ENCODE measurements at regions not wholly inside any gene's neighbourhood (a gene's known extent, or its start where the extent isn't known, plus 50 kb on each side); places are given as distances from the start of the nearest gene placed in this dataset.

- no peak for TF ChIP-seq CTCF (IDR thresholded peaks at IDR 0.05; ENCODE audit: control extremely low read depth, extremely low read depth)
- Histone ChIP-seq H3K27me3 (ENCODE audit: control insufficient read depth in 3 of 3, insufficient read depth in 3 of 3, low read length in 2 of 3) (peaks cover 0 to 10% (median 9%) of the 10 kb centered on the region in 3 donors), H3K4me1 (ENCODE audit: control insufficient read depth in 5 of 5, insufficient read depth in 5 of 5, low read length in 5 of 5) (peaks cover 0 to 15% (median 0%) of the 10 kb centered on the region in 5 donors), H3K36me3 (ENCODE audit: control insufficient read depth in 4 of 4, insufficient read depth in 4 of 4, low read length in 4 of 4) (no peaks in the 10 kb centered on the region), H3K9me3 (ENCODE audit: control insufficient read depth in 4 of 4, insufficient read depth in 3 of 4, low read length in 3 of 4) (peaks cover 0 to 2% (median 0%) of the 10 kb centered on the region in 4 donors), H3K4me3 (no peak overlapping the region), H3K27ac (ENCODE audit: low read depth in 1 of 2, low read length in 1 of 2) (no peak overlapping the region), H3K9ac (ENCODE audit: insufficient read depth in 1 of 2, low read length in 2 of 2) (no peak overlapping the region)
- ATAC-seq (ENCODE audit: insufficient read depth, low FRiP score), result no peak
- no peak for DNase-seq
Observed at GRCh38 chrX:68919707-68920106, 90.9 kb downstream of the EFNB1 start.

- H3K9ac ChIP-seq (ENCODE audit: insufficient read depth in 1 of 2, low read length in 2 of 2), result no peak overlapping the region
- H3K27ac ChIP-seq (ENCODE audit: low read depth in 1 of 2, low read length in 1 of 2), result no peak overlapping the region
- no peak overlapping the region for H3K4me3 ChIP-seq
- H3K9me3 ChIP-seq (ENCODE audit: control insufficient read depth in 4 of 4, insufficient read depth in 3 of 4, low read length in 3 of 4), result peaks cover 0 to 2% (median 0%) of the 10 kb centered on the region in 4 donors
- 59 to 93% methylated on average over 2 of the region's 2 CpGs for WGBS, 2 donors
- H3K4me1 ChIP-seq (ENCODE audit: control insufficient read depth in 5 of 5, insufficient read depth in 5 of 5, low read length in 5 of 5), result peaks cover 0 to 15% (median 0%) of the 10 kb centered on the region in 5 donors
- H3K27me3 ChIP-seq (ENCODE audit: control insufficient read depth in 3 of 3, insufficient read depth in 3 of 3, low read length in 2 of 3), result peaks cover 0 to 10% (median 9%) of the 10 kb centered on the region in 3 donors
- H3K36me3 ChIP-seq (ENCODE audit: control insufficient read depth in 4 of 4, insufficient read depth in 4 of 4, low read length in 4 of 4), result no peaks in the 10 kb centered on the region
- ATAC-seq (ENCODE audit: insufficient read depth, low FRiP score), result no peak
- no peak for TF ChIP-seq CTCF (IDR thresholded peaks at IDR 0.05; ENCODE audit: control extremely low read depth, extremely low read depth)
- DNase-seq, result no peak
Observed at GRCh38 chrX:68918202-68918601, 89.4 kb downstream of the EFNB1 start.

GRCh38 chrX:68917799-68918198 is 89.0 kb downstream of the EFNB1 start:
- Histone ChIP-seq H3K27ac (ENCODE audit: low read depth in 1 of 2, low read length in 1 of 2) (no peak overlapping the region), H3K4me3 (no peak overlapping the region), H3K9me3 (ENCODE audit: control insufficient read depth in 4 of 4, insufficient read depth in 3 of 4, low read length in 3 of 4) (peaks cover 0 to 2% (median 0%) of the 10 kb centered on the region in 4 donors), H3K4me1 (ENCODE audit: control insufficient read depth in 5 of 5, insufficient read depth in 5 of 5, low read length in 5 of 5) (peaks cover 0 to 16% (median 0%) of the 10 kb centered on the region in 5 donors), H3K36me3 (ENCODE audit: control insufficient read depth in 4 of 4, insufficient read depth in 4 of 4, low read length in 4 of 4) (no peaks in the 10 kb centered on the region), H3K9ac (ENCODE audit: insufficient read depth in 1 of 2, low read length in 2 of 2) (no peak overlapping the region), H3K27me3 (ENCODE audit: control insufficient read depth in 3 of 3, insufficient read depth in 3 of 3, low read length in 2 of 3) (peaks cover 0 to 10% (median 9%) of the 10 kb centered on the region in 3 donors)
- TF ChIP-seq CTCF (IDR thresholded peaks at IDR 0.05; ENCODE audit: control extremely low read depth, extremely low read depth), result no peak
- DNase-seq (no peak), ATAC-seq (ENCODE audit: insufficient read depth, low FRiP score) (no peak)

GRCh38 chrX:68916891-68917290 is 88.1 kb downstream of the EFNB1 start:
- Histone ChIP-seq H3K9me3 (ENCODE audit: control insufficient read depth in 4 of 4, insufficient read depth in 3 of 4, low read length in 3 of 4) (no peaks in the 10 kb centered on the region), H3K4me1 (ENCODE audit: control insufficient read depth in 5 of 5, insufficient read depth in 5 of 5, low read length in 5 of 5) (peaks cover 0 to 21% (median 0%) of the 10 kb centered on the region in 5 donors), H3K27ac (ENCODE audit: low read depth in 1 of 2, low read length in 1 of 2) (no peak overlapping the region), H3K27me3 (ENCODE audit: control insufficient read depth in 3 of 3, insufficient read depth in 3 of 3, low read length in 2 of 3) (peaks cover 0 to 9% (median 5%) of the 10 kb centered on the region in 3 donors), H3K4me3 (no peak overlapping the region), H3K9ac (ENCODE audit: insufficient read depth in 1 of 2, low read length in 2 of 2) (no peak overlapping the region), H3K36me3 (ENCODE audit: control insufficient read depth in 4 of 4, insufficient read depth in 4 of 4, low read length in 4 of 4) (no peaks in the 10 kb centered on the region)
- no peak for DNase-seq
- 75 to 86% methylated on average over 8 of the region's 8 CpGs for WGBS, 2 donors
- ATAC-seq (ENCODE audit: insufficient read depth, low FRiP score), result no peak
- no peak for TF ChIP-seq CTCF (IDR thresholded peaks at IDR 0.05; ENCODE audit: control extremely low read depth, extremely low read depth)
